SK-N-MC (cell line): ENCODE measurements at regions not wholly inside any gene's neighbourhood (a gene's known extent, or its start where the extent isn't known, plus 50 kb on each side); places are given as distances from the start of the nearest gene placed in this dataset.

ENCODE experiments used
- EZH2 ChIP-seq: fragments of 200-600 bp; sonication (generic); IDR thresholded peaks from one replicate; pipeline ENCODE4 v1.6.1; 2017; ENCODE audit warnings: antibody characterized with exemption
- POLR2AphosphoS5 ChIP-seq: IDR thresholded peaks from 2 replicates; pipeline ENCODE4 v1.6.1; 2012; ENCODE audit warnings: mild to moderate bottlenecking, low read depth, low read length, borderline replicate concordance

DNA sequence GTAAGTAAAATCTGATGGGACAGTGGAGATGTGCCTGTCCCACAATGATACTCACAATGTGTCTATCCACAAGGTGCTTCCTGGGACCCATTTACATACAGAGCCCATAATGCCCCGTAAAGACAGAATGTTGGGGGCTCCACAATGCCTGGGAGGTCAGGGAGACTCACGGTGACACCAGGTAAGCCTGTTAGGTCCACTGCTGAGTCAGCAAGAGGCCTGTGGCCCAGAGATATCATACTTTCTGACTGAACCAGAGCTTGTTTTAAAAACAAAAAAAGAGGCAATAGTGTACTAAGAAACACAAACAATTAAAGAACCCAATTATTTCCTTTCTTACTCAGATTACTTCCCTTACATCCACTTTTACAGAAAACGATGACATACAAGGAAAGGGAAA is 771.1 kb upstream of the ID2 start:
- TF ChIP-seq POLR2AphosphoS5 (no peak), EZH2 (no peak)
